RWPE1 (cell line): ENCODE measurements at regions not wholly inside any gene's neighbourhood (a gene's known extent, or its start where the extent isn't known, plus 50 kb on each side); places are given as distances from the start of the nearest gene placed in this dataset.

Source experiments
- CTCF ChIA-PET: fragments of 350-600 bp; sonication (Branson Sonifier 250); formaldehyde crosslinking; extraction: SDS; loops from one replicate; lab custom pipeline; 2021; lab: Yijun Ruan, JAX
- POLR2A ChIA-PET: fragments of 400-600 bp; formaldehyde crosslinking; extraction: SDS; loops from one replicate; lab custom pipeline; 2020; ENCODE audit warnings: antibody characterized with exemption; ENCODE audit not compliant: low non-redundant PET; lab: Yijun Ruan, JAX
- DNase-seq: peaks from one replicate; pipeline ENCODE4 v3.0.0; 2012; ENCODE audit warnings: low spot score
- H3K27ac ChIP-seq: fragments of 450-650 bp; 2 replicates; pipeline ENCODE4 v1.5.1; 2017
- CTCF ChIP-seq: fragments of 450-650 bp; conservative IDR thresholded peaks from 2 replicates; pipeline ENCODE4 v1.5.1; 2017; ENCODE audit warnings: low read depth, mild to moderate bottlenecking

- ChIA-PET POLR2A (no interaction called here), CTCF (interaction anchor here (0.6 kb wide), 1 partner anchor 301 kb away, joined by 4 read pairs; no protein-coding TSS in a partner anchor)
- no peak for TF ChIP-seq CTCF
- no peak for DNase-seq
- H3K27ac ChIP-seq: no peak overlapping the region
These were observed 137.2 kb upstream of the OPCML start for GRCh38 chr11:133669371-133670053.

DNA sequence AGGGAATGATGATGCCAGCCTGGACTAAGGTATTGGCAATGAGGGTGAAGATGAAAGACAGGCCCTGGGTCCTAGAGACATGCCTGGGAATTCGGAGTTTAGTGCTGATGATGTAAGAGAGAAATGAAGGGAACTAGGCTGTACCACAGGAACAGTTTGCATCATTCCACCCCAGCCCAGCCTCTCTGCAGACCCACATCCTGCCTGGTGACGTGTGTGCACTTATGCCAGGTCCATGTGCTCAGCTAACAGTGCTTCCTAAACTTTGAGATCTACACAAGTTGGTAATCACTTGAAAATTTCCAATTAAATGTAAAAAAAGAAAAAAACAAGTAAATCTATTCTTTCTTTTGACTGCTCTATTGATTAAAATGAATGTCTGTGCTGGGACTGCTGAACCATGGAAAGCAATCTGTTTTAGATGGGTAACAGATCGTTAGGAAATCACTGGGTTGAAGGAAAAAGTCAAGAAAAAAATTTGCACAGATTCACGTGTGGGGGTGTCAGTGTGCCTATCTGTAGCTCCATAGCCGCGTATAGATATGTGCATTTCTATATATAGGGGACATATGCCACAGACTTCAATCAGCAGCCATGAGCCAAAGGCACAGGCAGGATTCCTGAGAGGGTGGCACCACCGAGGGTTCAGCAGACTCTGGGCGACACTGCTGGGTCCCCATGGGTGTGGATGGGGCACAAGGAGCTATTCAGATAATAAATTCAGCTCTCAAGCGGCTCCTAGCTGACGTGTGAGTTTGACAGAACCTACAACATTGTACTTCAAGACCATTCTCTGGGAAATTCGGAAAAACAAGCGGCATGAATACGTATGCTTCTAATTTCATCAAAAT is 131.1 kb upstream of the OPCML start:
- H3K27ac ChIP-seq: no peak overlapping the region
- no peak for TF ChIP-seq CTCF
- CTCF ChIA-PET: interaction anchor here (0.5 to 0.6 kb wide), 2 partner anchors 373 to 712 kb away, joined by 3 read pairs; no protein-coding TSS in a partner anchor
- no peak for DNase-seq
- POLR2A ChIA-PET: no interaction called here

DNA sequence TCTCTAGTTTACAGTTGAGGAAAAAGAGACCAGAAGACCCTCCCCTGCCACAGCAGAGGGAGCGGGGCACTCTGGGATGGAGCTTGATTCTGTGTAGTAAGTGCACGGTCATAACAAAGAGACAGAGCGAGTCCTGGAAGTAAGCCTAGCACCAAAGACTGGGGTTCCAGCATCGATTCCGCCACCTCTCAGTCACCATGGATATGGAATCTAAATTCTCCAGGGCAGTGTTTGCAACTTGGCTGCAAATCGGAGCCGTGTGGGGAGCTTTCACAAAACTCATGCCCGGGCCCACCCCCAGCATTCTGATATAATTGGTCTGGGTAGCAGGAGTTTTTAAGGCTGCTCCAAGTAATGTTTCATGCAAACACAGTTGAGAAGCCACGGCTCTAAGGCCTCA is 129.5 kb upstream of the OPCML start:
- no peak for DNase-seq
- H3K27ac ChIP-seq: no peak overlapping the region
- ChIA-PET POLR2A (no interaction called here), CTCF (interaction anchor here (0.7 kb wide), 1 partner anchor 17 kb away, joined by 3 read pairs; no protein-coding TSS in a partner anchor)
- TF ChIP-seq CTCF: no peak

- CTCF ChIA-PET: no interaction called here
- H3K27ac ChIP-seq: no peak overlapping the region
- TF ChIP-seq CTCF: no peak
- no peak for DNase-seq
- POLR2A ChIA-PET: no interaction called here
These were observed 127.9 kb upstream of the OPCML start for GRCh38 chr11:133660202-133660568.

DNA sequence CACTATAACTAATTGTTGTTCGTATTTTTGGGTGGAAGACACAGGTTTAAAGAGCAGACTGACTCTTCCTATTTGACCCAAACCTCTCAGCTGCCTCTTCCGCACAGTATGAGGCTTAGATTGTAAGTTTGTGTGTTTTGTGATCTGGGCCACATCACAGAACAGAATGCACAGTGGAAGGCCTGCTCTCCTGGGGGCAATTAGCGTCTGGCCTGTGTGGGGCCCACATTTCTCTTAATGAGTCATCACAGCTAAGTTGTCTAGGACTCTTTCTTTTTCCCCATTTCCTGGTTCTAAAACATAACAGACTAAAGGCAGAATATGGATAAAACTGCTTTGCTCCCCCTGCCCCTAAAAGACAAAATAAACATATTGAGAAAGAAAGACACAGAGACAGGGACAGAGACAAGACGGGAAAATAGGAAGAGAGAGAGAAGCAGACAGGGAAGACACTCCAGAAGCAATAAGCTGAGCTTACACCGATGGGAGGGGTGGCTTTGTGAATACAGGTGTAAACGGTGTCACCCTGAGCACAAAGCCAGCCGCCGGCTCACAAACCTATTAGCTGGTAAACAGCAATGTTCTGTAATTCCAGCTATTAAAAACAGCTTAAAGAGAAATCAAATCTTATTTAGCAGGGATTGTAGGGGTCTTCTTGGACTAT is 127.4 kb upstream of the OPCML start:
- TF ChIP-seq CTCF: no peak

GRCh38 chr11:133657054-133657453 is 124.8 kb upstream of the OPCML start:
- CTCF ChIA-PET: interaction anchor here (0.7 kb wide), 1 partner anchor 18 kb away, joined by 3 read pairs; no protein-coding TSS in a partner anchor
- DNase-seq: no peak
- no peak overlapping the region for H3K27ac ChIP-seq
- no peak for TF ChIP-seq CTCF
- POLR2A ChIA-PET: no interaction called here

More for the DNA sequence above, 127.4 kb upstream of the OPCML start:
- POLR2A ChIA-PET: no interaction called here
- no peak for DNase-seq
- H3K27ac ChIP-seq: no peak overlapping the region
- CTCF ChIA-PET: no interaction called here
